Pancreas (tissue), 10 donors: ENCODE measurements at regions not wholly inside any gene's neighbourhood (a gene's known extent, or its start where the extent isn't known, plus 50 kb on each side); places are given as distances from the start of the nearest gene placed in this dataset.
A peak's percentile ranks its signal among the peaks of the same experiment; 100 is the strongest.

Experiments used
- ATAC-seq, 4 donors: fragments of 200-7000 bp; cut with Tn5 transposase; one replicate each; pipeline versions ENCODE4 v1.8.0 to v1.9.1; 2020; ENCODE audit warnings: mild to moderate bottlenecking in 4 of 4, moderate library complexity in 4 of 4
- DNase-seq, 6 donors: peaks; one replicate each; pipeline ENCODE4 v3.0.0-alpha.2; 2020
- FAIRE-seq: peaks from 2 replicates; lab custom pipeline; 2012; peaks lifted over from hg19 to GRCh38; lab: Jason Lieb, UNC
- H3K27ac ChIP-seq, 4 donors: fragments of 200-600 bp; sonication (generic); 1 replicate in 3 of 4; 2 replicates in 1 of 4; pipeline versions ENCODE4 v1.5.0 to v1.8.0; 2020
- H3K27me3 ChIP-seq, 4 donors: fragments of 200-600 bp; one replicate each; pipeline ENCODE4 v1.8.0; 2021
- H3K36me3 ChIP-seq, 3 donors: fragments of 200-600 bp; sonication (generic) in 1 of 3; one replicate each; pipeline versions ENCODE4 v1.5.0 to v1.8.0; 2020 to 2021
- H3K4me1 ChIP-seq, 3 donors: fragments of 200-600 bp; one replicate each; pipeline ENCODE4 v1.8.0; 2021
- H3K4me3 ChIP-seq, 4 donors: fragments of 200-600 bp; sonication (generic) in 2 of 4; one replicate each; pipeline versions ENCODE4 v1.5.0 to v1.8.0; 2020 to 2021
- H3K9me3 ChIP-seq, 4 donors: fragments of 200-600 bp; one replicate each; pipeline ENCODE4 v1.8.0; 2021
- CTCF ChIP-seq, 4 donors: fragments of 200-600 bp; sonication (generic) in 3 of 4; IDR thresholded peaks; one replicate each; pipeline versions ENCODE4 v1.5.0 to v1.8.0; 2021; ENCODE audit warnings: antibody characterized with exemption in 4 of 4
- WGBS, 2 donors: extraction: QIAGEN DNeasy Blood & Tissue Kit; methylation state at CpG; one replicate each; pipeline ENCODE4 v1.1.7; 2013; 5-methylcytosine and 5-hydroxymethylcytosine counted together
- intact Hi-C, 3 donors: fragments of 100-400 bp; cut with DNase I; formaldehyde crosslinking; loops; one replicate each; pipeline versions ENCODE4 v1.11.1 to v1.14.2; 2022
- donor health status: healthy with polysubstance abuse.
- donor health status: DM: no; HTN: no; CAD: no; lungs with moderate emphysema.
- donor health status: DM: no; HTN: no; CAD: no.
- donor health status: control.
- donor health status: control.
- donor health status: Bipolar disorder and iron deficiency.
- donor health status: DM: yes; HTN: yes; CAD: no.
- donor health status: DM: no; HTN: no; CAD: no.
- donor health status: DM: no; HTN: no; CAD: no.
- donor health status: DM: yes; HTN: yes; CAD: no.

- intact Hi-C loops: no loop called here
- 79 to 83% methylated on average over 13 of the region's 13 CpGs for WGBS, 2 donors
- Histone ChIP-seq H3K27me3 (no peaks in the 10 kb centered on the region), H3K4me1 (no peaks in the 10 kb centered on the region), H3K4me3 (no peak overlapping the region), H3K27ac (no peak overlapping the region), H3K9me3 (no peaks in the 10 kb centered on the region), H3K36me3 (no peaks in the 10 kb centered on the region)
- no peak for TF ChIP-seq CTCF (IDR thresholded peaks at IDR 0.05)
- ATAC-seq (no peak), FAIRE-seq (no peak), DNase-seq (no peak)
Observed at GRCh38 chr15:69730281-69731080, 277.9 kb downstream of the RPLP1 start.

GRCh38 chr15:69731081-69731330, 278.4 kb downstream of the RPLP1 start:
- no peaks in the 10 kb centered on the region for H3K27me3 ChIP-seq
- ATAC-seq (no peak), DNase-seq (no peak), FAIRE-seq (no peak)
- H3K4me3 ChIP-seq: no peak overlapping the region
- no peaks in the 10 kb centered on the region for H3K4me1 ChIP-seq
- no peak overlapping the region for H3K27ac ChIP-seq
- H3K36me3 ChIP-seq: no peaks in the 10 kb centered on the region
- no peaks in the 10 kb centered on the region for H3K9me3 ChIP-seq
- 84 to 91% methylated on average over 2 of the region's 2 CpGs for WGBS, 2 donors
- TF ChIP-seq CTCF (IDR thresholded peaks at IDR 0.05): no peak
- intact Hi-C loops: no loop called here

- Histone ChIP-seq H3K9me3 (no peaks in the 10 kb centered on the region), H3K4me3 (no peak overlapping the region), H3K4me1 (no peaks in the 10 kb centered on the region), H3K27me3 (no peaks in the 10 kb centered on the region), H3K27ac (no peak overlapping the region), H3K36me3 (no peaks in the 10 kb centered on the region)
- 90 to 98% methylated on average over 3 of the region's 3 CpGs for WGBS, 2 donors
- FAIRE-seq: no peak
- intact Hi-C loops: no loop called here
- no peak for DNase-seq
- no peak for TF ChIP-seq CTCF (IDR thresholded peaks at IDR 0.05)
- ATAC-seq: no peak
Observed at GRCh38 chr15:69731581-69731980, 279.0 kb downstream of the RPLP1 start.

- H3K36me3 ChIP-seq: no peaks in the 10 kb centered on the region
- no peaks in the 10 kb centered on the region for H3K4me1 ChIP-seq
- intact Hi-C loops: no loop called here
- no peaks in the 10 kb centered on the region for H3K9me3 ChIP-seq
- H3K27me3 ChIP-seq: no peaks in the 10 kb centered on the region
- no peak overlapping the region for H3K27ac ChIP-seq
- DNase-seq: no peak
- no peak for ATAC-seq
- H3K4me3 ChIP-seq: no peak overlapping the region
- WGBS, 2 donors: 43 to 47% methylated on average over 1 of the region's 1 CpG
- no peak for FAIRE-seq
- TF ChIP-seq CTCF (IDR thresholded peaks at IDR 0.05): no peak
Observed at GRCh38 chr15:69732133-69732532, 279.5 kb downstream of the RPLP1 start.

GRCh38 chr15:69734699-69735098, 282.1 kb downstream of the RPLP1 start:
- Histone ChIP-seq H3K27me3 (no peaks in the 10 kb centered on the region), H3K4me1 (no peaks in the 10 kb centered on the region), H3K9me3 (no peaks in the 10 kb centered on the region), H3K36me3 (no peaks in the 10 kb centered on the region), H3K4me3 (no peak overlapping the region), H3K27ac (no peak overlapping the region)
- FAIRE-seq (no peak), ATAC-seq (peak in 1 of 4 donors; percentile 30), DNase-seq (no peak)
- TF ChIP-seq CTCF (IDR thresholded peaks at IDR 0.05): no peak
- intact Hi-C loops: no loop called here
- 68 to 74% methylated on average over 5 of the region's 5 CpGs for WGBS, 2 donors
